Suprapubic skin (tissue), 4 donors: ENCODE measurements at regions not wholly inside any gene's neighbourhood (a gene's known extent, or its start where the extent isn't known, plus 50 kb on each side); places are given as distances from the start of the nearest gene placed in this dataset.

Source experiments
- EP300 ChIP-seq: sonication (generic); formaldehyde crosslinking; IDR thresholded peaks from one replicate; pipeline ENCODE4 v1.6.1; 2017; ENCODE audit warnings: antibody characterized with exemption
- POLR2A ChIP-seq, 2 donors: fragments of 450-650 bp; IDR thresholded peaks; one replicate each; pipeline ENCODE4 v1.6.1; 2017; ENCODE audit warnings: antibody characterized with exemption in 2 of 2, mild to moderate bottlenecking in 2 of 2, moderate library complexity in 2 of 2
- POLR2AphosphoS5 ChIP-seq, 3 donors: sonication (generic); formaldehyde crosslinking; IDR thresholded peaks; one replicate each; pipeline ENCODE4 v1.6.1; 2017; ENCODE audit warnings: antibody characterized with exemption in 3 of 3
- TF ChIP-seq, protein P1 (sequence below), 2 donors: fragments of 200-600 bp in 1 of 2; fragments of 450-650 bp in 1 of 2; sonication (generic) in 1 of 2; IDR thresholded peaks; one replicate each; pipeline ENCODE4 v1.5.1; 2016 to 2019; ENCODE audit warnings: antibody characterized with exemption in 2 of 2, mild to moderate bottlenecking in 1 of 2, moderate library complexity in 1 of 2

- TF ChIP-seq, protein P1, sequence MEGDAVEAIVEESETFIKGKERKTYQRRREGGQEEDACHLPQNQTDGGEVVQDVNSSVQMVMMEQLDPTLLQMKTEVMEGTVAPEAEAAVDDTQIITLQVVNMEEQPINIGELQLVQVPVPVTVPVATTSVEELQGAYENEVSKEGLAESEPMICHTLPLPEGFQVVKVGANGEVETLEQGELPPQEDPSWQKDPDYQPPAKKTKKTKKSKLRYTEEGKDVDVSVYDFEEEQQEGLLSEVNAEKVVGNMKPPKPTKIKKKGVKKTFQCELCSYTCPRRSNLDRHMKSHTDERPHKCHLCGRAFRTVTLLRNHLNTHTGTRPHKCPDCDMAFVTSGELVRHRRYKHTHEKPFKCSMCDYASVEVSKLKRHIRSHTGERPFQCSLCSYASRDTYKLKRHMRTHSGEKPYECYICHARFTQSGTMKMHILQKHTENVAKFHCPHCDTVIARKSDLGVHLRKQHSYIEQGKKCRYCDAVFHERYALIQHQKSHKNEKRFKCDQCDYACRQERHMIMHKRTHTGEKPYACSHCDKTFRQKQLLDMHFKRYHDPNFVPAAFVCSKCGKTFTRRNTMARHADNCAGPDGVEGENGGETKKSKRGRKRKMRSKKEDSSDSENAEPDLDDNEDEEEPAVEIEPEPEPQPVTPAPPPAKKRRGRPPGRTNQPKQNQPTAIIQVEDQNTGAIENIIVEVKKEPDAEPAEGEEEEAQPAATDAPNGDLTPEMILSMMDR (IDR thresholded peaks at IDR 0.05), result no peak
- TF ChIP-seq EP300 (no peak), POLR2A (IDR thresholded peaks at IDR 0.05) (no peak), POLR2AphosphoS5 (IDR thresholded peaks at IDR 0.05) (no peak)
These were observed 61.7 kb upstream of the STX18 start for GRCh38 chr4:4603592-4603991.
